SJSA1 (cell line): ENCODE measurements at regions not wholly inside any gene's neighbourhood (a gene's known extent, or its start where the extent isn't known, plus 50 kb on each side); places are given as distances from the start of the nearest gene placed in this dataset.

Source experiments
- DNase-seq, 2 experiments: peaks; one replicate each; pipeline ENCODE4 v3.0.0-alpha.2; 2015 to 2020; ENCODE audit warnings: low spot score in 2 of 2, low read depth in 1 of 2
- H3K27ac ChIP-seq: fragments of 250-450 bp; sonication (Bioruptor Pico); 2 replicates; pipeline ENCODE4 v1.5.1; 2020; ENCODE audit warnings: mild to moderate bottlenecking, moderate library complexity
- H3K27me3 ChIP-seq: fragments of 250-450 bp; sonication (Bioruptor Pico); replicated peaks from 2 replicates; pipeline ENCODE4 v1.5.1; 2020; ENCODE audit warnings: mild to moderate bottlenecking, moderate library complexity
- H3K36me3 ChIP-seq: fragments of 250-450 bp; sonication (Bioruptor Pico); 2 replicates; pipeline ENCODE4 v1.5.1; 2020; ENCODE audit warnings: mild to moderate bottlenecking
- H3K4me1 ChIP-seq: fragments of 250-450 bp; sonication (Bioruptor Pico); replicated peaks from 2 replicates; pipeline ENCODE4 v1.6.1; 2021; ENCODE audit warnings: mild to moderate bottlenecking
- H3K4me3 ChIP-seq: fragments of 250-450 bp; sonication (Bioruptor Pico); 2 replicates; pipeline ENCODE4 v1.5.1; 2020; ENCODE audit warnings: mild to moderate bottlenecking
- H3K9me3 ChIP-seq: fragments of 250-450 bp; sonication (Bioruptor Pico); replicated peaks from 2 replicates; pipeline ENCODE4 v1.5.1; 2020; ENCODE audit warnings: mild to moderate bottlenecking

DNA sequence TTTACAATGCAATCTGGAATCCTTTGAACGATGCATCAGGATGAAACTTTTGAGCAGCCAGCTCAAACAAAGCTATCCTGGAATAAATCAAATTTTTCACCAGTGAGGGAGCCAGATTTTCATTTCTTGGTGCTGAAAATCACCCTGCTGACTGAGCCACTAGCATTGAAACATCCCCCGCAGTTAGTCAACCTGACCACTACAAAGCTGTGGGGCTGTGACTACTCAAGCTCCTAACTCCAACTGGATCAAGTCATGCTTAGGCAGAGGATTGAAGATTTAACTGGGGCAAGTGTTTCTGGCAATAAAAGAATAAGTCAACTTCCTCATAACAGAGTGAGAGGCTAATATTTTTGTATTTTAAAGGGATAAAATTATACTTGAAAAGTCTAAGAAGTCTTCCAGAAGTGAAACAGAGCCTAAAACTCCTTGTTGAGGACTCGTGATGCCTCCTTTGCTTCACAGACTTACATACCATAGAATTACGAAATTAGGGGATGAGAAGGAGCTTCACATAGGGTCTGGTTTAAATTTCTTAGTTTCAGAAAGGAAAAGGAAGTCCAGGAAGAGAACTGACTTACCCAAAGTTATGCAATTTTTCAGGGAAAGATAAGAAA is 177.8 kb downstream of the SERPINI1 start:
- DNase-seq: no peak
- no peaks in the 10 kb centered on the region for H3K4me1 ChIP-seq
- no peaks in the 10 kb centered on the region for H3K27me3 ChIP-seq
- no peak overlapping the region for H3K4me3 ChIP-seq
- H3K36me3 ChIP-seq: no peaks in the 10 kb centered on the region
- H3K27ac ChIP-seq: no peak overlapping the region
- no peaks in the 10 kb centered on the region for H3K9me3 ChIP-seq

GRCh38 chr3:167909952-167910351 is 174.4 kb downstream of the SERPINI1 start:
- no peak overlapping the region for H3K4me3 ChIP-seq

GRCh38 chr3:167909504-167909896 is 174.0 kb downstream of the SERPINI1 start:
- Histone ChIP-seq H3K9me3 (no peaks in the 10 kb centered on the region), H3K27me3 (no peaks in the 10 kb centered on the region), H3K27ac (no peak overlapping the region), H3K4me3 (no peak overlapping the region), H3K36me3 (no peaks in the 10 kb centered on the region), H3K4me1 (no peaks in the 10 kb centered on the region)
- DNase-seq: no peak

More at GRCh38 chr3:167909952-167910351, 174.4 kb downstream of the SERPINI1 start:
- no peaks in the 10 kb centered on the region for H3K9me3 ChIP-seq
- DNase-seq: no peak
- no peaks in the 10 kb centered on the region for H3K4me1 ChIP-seq
- H3K27me3 ChIP-seq: no peaks in the 10 kb centered on the region
- H3K36me3 ChIP-seq: no peaks in the 10 kb centered on the region
- H3K27ac ChIP-seq: no peak overlapping the region

- no peak for DNase-seq
- H3K27me3 ChIP-seq: peaks cover 3% of the 10 kb centered on the region; the same call in 1 of the 2 replicates
- H3K4me3 ChIP-seq: no peak overlapping the region
- H3K4me1 ChIP-seq: no peaks in the 10 kb centered on the region
- H3K9me3 ChIP-seq: no peaks in the 10 kb centered on the region
- no peak overlapping the region for H3K27ac ChIP-seq
- H3K36me3 ChIP-seq: no peaks in the 10 kb centered on the region
Measured at GRCh38 chr3:167908746-167909503, 173.4 kb downstream of the SERPINI1 start.

DNA sequence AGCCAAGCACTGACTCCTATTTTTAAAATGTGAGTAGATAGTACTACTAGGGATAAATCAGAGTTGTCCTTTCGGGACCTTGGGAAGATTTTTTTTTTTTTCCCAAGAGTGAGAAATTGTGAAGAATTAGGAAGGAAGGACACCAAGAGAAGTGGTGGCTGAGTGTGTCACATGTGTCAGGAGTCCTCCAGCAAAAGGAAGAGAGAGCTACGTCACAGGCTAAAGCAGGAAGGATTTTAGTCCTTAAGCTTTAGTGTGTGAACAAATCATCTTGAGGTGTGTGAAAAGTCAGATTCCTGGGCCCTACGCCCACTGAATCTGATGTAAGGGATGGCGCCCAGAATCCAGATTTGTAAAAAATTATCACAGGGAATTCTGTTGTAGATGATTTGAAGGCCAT is 172.7 kb downstream of the SERPINI1 start:
- DNase-seq: no peak
- Histone ChIP-seq H3K36me3 (no peaks in the 10 kb centered on the region), H3K27me3 (peaks cover 4% of the 10 kb centered on the region; the same call in 1 of the 2 replicates), H3K27ac (no peak overlapping the region), H3K9me3 (no peaks in the 10 kb centered on the region), H3K4me3 (no peak overlapping the region), H3K4me1 (no peaks in the 10 kb centered on the region)

DNA sequence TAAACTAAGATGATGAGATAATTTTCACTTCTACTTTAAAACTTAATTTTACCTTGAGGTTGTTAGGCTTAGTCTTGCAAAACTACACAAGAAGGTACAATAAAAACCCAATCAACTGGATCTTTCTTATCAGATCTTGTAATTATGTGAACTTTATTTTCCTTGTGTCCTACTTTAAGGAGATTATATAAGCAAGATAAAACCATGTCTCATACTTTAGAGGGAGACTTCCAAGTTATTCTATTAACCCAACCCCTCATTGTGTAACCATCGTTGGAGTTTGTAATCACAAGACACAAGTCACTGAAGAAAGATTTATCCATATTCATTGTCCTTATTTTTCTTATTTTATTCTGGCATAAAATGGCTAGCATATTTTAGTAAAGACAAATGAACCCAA is 165.6 kb downstream of the SERPINI1 start:
- Histone ChIP-seq H3K4me1 (no peaks in the 10 kb centered on the region), H3K27ac (no peak overlapping the region), H3K27me3 (peaks cover 4% of the 10 kb centered on the region; the same call in 1 of the 2 replicates), H3K36me3 (no peaks in the 10 kb centered on the region), H3K4me3 (no peak overlapping the region), H3K9me3 (no peaks in the 10 kb centered on the region)
- DNase-seq: no peak

DNA sequence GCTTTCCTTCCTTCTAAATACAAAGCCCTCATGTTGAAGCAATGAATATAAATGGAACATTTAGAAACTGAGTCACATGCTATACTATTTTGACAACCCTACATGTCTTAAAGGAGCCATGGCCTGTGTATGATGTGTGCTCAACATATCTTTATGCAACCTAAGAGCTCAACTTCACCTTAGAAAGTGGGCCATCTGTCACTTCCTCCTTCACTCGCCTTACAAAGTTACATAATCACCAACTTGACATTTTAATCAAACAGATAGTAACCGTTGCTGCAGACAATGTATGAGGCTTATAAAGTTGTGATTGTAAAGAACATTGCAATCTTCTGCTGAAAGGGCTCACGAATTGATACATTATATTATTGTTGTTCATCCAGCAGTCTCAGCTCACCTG is 163.6 kb downstream of the SERPINI1 start:
- Histone ChIP-seq H3K9me3 (no peaks in the 10 kb centered on the region), H3K27me3 (peaks cover 3% of the 10 kb centered on the region; the same call in 1 of the 2 replicates), H3K4me3 (no peak overlapping the region), H3K27ac (no peak overlapping the region), H3K36me3 (no peaks in the 10 kb centered on the region), H3K4me1 (no peaks in the 10 kb centered on the region)
- no peak for DNase-seq

- no peaks in the 10 kb centered on the region for H3K4me1 ChIP-seq
- no peak for DNase-seq
- H3K27ac ChIP-seq: no peak overlapping the region
- no peaks in the 10 kb centered on the region for H3K36me3 ChIP-seq
- H3K27me3 ChIP-seq: no peaks in the 10 kb centered on the region
- H3K9me3 ChIP-seq: no peaks in the 10 kb centered on the region
- no peak overlapping the region for H3K4me3 ChIP-seq
Measured at GRCh38 chr3:167898091-167898490, 162.6 kb downstream of the SERPINI1 start.

DNA sequence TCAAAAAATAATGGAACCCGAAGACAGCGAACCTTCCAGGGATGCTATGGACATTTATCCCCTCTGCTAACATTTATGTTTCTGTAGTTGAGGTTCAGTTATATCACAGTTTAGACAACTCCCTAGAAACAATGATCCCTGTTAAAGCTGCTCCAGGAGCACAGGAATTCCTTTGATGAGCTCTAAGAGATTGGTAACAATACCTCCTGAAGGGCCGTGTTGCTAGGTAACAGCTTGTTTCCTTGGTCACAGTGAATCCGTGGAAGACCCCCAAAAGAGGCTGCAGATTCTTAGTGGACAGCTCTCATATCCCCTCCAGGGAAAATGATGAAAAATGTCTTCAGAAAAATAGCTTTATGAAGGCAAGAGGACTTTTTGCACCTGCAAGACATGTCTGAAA is 160.2 kb downstream of the SERPINI1 start:
- Histone ChIP-seq H3K9me3 (no peaks in the 10 kb centered on the region), H3K4me1 (no peaks in the 10 kb centered on the region), H3K27me3 (no peaks in the 10 kb centered on the region), H3K36me3 (no peaks in the 10 kb centered on the region), H3K4me3 (no peak overlapping the region), H3K27ac (no peak overlapping the region)
- no peak for DNase-seq

DNA sequence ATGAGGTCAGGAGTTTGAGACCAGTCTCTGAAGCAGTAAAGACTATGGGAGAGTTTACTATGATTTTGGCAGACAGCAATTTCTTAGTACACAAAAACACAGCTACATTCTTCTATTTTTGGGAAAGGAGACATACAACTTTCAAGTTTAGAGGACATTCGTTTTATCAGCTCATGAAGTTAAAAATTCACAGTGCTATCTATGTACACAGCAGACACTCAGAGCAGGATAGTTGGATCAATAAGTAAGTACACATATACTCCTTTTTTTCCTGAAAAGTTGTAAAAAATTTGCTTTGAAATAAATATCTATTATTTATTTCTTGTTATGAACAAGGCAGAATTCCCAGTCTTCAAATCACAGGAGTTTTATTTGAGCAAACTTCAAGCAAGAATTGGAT is 159.7 kb downstream of the SERPINI1 start:
- Histone ChIP-seq H3K9me3 (no peaks in the 10 kb centered on the region), H3K4me1 (no peaks in the 10 kb centered on the region), H3K4me3 (no peak overlapping the region), H3K36me3 (no peaks in the 10 kb centered on the region), H3K27ac (no peak overlapping the region), H3K27me3 (no peaks in the 10 kb centered on the region)
- no peak for DNase-seq

- Histone ChIP-seq H3K4me3 (no peak overlapping the region), H3K27me3 (no peaks in the 10 kb centered on the region), H3K36me3 (no peaks in the 10 kb centered on the region), H3K27ac (no peak overlapping the region), H3K9me3 (no peaks in the 10 kb centered on the region), H3K4me1 (no peaks in the 10 kb centered on the region)
- no peak for DNase-seq
Measured at GRCh38 chr3:167892205-167892604, 156.7 kb downstream of the SERPINI1 start.

GRCh38 chr3:167887096-167887495 is 151.6 kb downstream of the SERPINI1 start:
- no peaks in the 10 kb centered on the region for H3K27me3 ChIP-seq
- no peaks in the 10 kb centered on the region for H3K36me3 ChIP-seq
- no peak overlapping the region for H3K27ac ChIP-seq
- no peaks in the 10 kb centered on the region for H3K9me3 ChIP-seq
- no peak for DNase-seq
- no peaks in the 10 kb centered on the region for H3K4me1 ChIP-seq
- no peak overlapping the region for H3K4me3 ChIP-seq

GRCh38 chr3:167886690-167887089 is 151.2 kb downstream of the SERPINI1 start:
- Histone ChIP-seq H3K27me3 (no peaks in the 10 kb centered on the region), H3K4me3 (no peak overlapping the region), H3K4me1 (no peaks in the 10 kb centered on the region), H3K9me3 (no peaks in the 10 kb centered on the region), H3K36me3 (no peaks in the 10 kb centered on the region), H3K27ac (no peak overlapping the region)
- no peak for DNase-seq

DNA sequence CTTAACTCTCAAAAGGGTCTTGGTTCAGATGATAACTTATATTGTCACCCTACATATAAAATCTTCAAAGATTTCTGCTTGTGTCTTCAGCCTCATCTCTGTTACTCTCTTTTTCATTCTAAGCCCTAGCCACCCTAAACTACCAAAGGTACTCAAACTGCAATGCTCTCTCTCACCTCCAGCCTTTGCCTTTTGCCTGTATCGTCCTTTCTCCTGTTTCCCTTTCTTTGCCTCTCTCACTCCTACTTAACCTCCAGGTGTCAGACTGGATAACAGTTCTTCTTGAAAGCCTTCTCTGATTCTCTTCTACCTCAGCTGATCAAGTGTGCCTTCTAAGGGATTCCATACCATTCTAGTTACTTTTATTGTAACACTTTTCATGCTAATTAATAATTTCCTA is 149.8 kb downstream of the SERPINI1 start:
- Histone ChIP-seq H3K27me3 (no peaks in the 10 kb centered on the region), H3K4me1 (no peaks in the 10 kb centered on the region), H3K36me3 (no peaks in the 10 kb centered on the region), H3K27ac (no peak overlapping the region), H3K4me3 (no peak overlapping the region), H3K9me3 (no peaks in the 10 kb centered on the region)
- DNase-seq: no peak
